ENCODE measurements at regions not wholly inside any gene's neighbourhood (a gene's known extent, or its start where the extent isn't known, plus 50 kb on each side); places are given as distances from the start of the nearest gene placed in this dataset.

DNA sequence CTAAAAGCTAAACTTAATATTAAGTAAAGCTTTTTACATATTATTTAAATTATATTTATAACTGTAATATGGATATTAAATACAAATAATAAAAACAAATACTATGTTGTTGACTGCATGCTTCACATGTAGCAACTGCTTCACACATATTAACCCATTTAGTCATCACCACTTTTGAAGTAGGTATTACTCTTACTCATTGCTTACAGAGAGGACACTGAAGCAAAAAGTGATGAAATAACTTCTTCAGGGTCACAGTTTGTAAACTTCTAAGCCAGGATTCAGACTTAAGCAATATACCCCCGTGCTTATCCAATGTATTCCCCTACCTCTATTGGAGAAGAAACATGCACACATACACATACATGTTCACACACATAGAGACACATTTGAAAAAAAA is 166.6 kb downstream of the DKK2 start:
- no peaks in the 10 kb centered on the region for H3K36me3 Mint-ChIP-seq (ENCODE audit: low read depth)
- H3K4me3 Mint-ChIP-seq: no peak overlapping the region
- no peaks in the 10 kb centered on the region for H3K4me1 Mint-ChIP-seq
- peaks cover 10% of the 10 kb centered on the region for H3K9me3 Mint-ChIP-seq
- no peak for DNase-seq
- H3K27me3 Mint-ChIP-seq: no peaks in the 10 kb centered on the region
- ATAC-seq: no peak
- H3K27ac Mint-ChIP-seq: no peak overlapping the region

DNA sequence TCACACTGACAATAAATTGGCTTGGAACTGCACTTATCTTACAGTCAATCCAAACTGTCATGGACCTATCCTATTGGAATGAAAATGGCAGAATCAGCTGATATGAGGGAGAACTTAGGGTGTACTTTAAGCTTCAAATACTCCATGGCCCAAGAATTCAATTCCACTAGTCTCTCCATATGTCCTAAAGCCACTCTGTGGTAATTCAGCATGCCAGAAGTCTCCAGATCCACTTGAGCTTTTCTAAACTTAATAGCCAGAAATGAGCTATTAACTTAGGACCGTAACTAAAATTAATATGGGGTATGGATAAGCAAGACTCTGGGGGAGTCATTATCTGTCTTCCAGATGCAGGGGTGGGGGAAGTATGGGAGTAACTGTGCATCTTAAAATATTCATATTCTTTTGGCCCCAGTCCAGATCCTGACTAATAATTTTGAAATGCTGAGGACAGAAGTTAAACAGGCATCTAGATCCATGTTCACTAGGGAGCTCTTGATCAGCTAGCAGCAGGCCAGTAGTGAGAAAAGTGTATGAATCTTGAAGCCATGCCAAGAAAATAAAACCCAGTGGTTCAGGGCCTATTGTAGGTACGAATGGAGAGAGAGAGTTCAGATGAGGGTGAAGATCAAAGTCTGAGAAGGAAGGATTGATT is 167.6 kb downstream of the DKK2 start:
- no peak overlapping the region for H3K27ac Mint-ChIP-seq
- no peak for DNase-seq
- no peaks in the 10 kb centered on the region for H3K36me3 Mint-ChIP-seq (ENCODE audit: low read depth)
- no peak for ATAC-seq
- no peak overlapping the region for H3K4me3 Mint-ChIP-seq
- peaks cover 10% of the 10 kb centered on the region for H3K9me3 Mint-ChIP-seq
- H3K27me3 Mint-ChIP-seq: no peaks in the 10 kb centered on the region
- H3K4me1 Mint-ChIP-seq: no peaks in the 10 kb centered on the region

- no peak for DNase-seq
- no peaks in the 10 kb centered on the region for H3K36me3 Mint-ChIP-seq (ENCODE audit: low read depth)
- H3K4me1 Mint-ChIP-seq: no peaks in the 10 kb centered on the region
- peaks cover 10% of the 10 kb centered on the region for H3K9me3 Mint-ChIP-seq
- H3K4me3 Mint-ChIP-seq: no peak overlapping the region
- H3K27ac Mint-ChIP-seq: no peak overlapping the region
- no peak for ATAC-seq
- no peaks in the 10 kb centered on the region for H3K27me3 Mint-ChIP-seq
These were observed 171.9 kb downstream of the DKK2 start for GRCh38 chr4:106864231-106864630.

DNA sequence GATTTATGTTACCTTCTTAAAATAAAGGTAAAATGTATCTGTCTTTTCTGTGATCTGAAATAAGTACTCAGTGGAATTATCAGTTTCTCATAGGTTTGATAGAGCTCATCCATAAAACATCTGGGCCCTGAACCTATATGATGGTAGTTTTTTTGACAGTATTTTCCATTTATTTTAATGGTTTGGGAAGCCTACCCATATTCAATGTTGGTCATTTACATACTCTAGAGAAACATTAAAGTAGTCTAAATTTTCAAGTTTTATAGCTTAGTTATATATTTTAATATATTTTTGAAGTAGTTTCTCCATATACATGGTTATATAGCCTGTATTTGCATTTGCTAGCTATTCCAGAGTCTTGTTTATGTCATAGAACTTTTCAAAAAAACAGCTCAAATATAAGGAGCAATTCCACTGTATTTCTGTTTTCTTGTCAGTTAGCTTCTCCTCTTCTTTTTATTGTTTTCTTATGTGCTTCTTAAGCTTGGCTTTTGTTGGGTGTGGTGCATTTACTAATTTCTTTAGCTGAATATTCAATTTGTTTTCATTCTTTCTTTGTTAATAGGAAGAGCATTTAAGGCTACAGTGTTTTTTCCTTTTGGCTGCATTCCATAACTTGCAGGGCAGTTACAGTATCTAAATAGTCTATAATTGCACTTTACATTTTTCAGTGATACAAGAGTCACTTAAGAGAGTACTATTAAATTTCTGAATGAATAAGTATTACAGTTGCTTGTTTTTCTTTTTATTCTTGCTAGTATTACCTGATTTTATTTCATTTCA is 181.4 kb downstream of the DKK2 start:
- Mint-ChIP-seq H3K4me1 (no peaks in the 10 kb centered on the region), H3K36me3 (ENCODE audit: low read depth) (no peaks in the 10 kb centered on the region), H3K27me3 (no peaks in the 10 kb centered on the region), H3K4me3 (no peak overlapping the region), H3K9me3 (peaks cover 14% of the 10 kb centered on the region), H3K27ac (no peak overlapping the region)
- no peak for DNase-seq
- no peak for ATAC-seq

DNA sequence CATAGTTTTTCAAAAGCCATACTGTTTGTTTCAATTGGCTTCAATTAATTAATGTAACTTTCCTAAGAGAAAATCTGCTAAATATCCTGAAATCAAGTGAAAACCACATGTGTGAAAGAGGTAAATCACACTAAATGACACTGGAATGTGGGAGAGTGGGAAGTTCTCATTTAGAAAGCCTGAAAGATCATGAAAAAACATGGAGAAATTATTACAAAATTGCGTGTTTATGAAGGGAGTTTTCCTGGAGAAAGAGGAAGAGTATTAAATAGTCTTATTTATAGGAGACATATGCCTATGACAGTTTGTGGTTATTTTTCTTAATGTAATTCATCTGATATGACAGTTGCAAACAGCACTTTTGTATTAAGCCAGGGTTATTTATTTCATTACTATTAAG is 183.7 kb downstream of the DKK2 start:
- no peaks in the 10 kb centered on the region for H3K36me3 Mint-ChIP-seq (ENCODE audit: low read depth)

GRCh38 chr4:106851726-106852125 is 184.4 kb downstream of the DKK2 start:
- ATAC-seq: no peak
- Mint-ChIP-seq H3K9me3 (peaks cover 22% of the 10 kb centered on the region), H3K27me3 (no peaks in the 10 kb centered on the region)

More for the DNA sequence above, 183.7 kb downstream of the DKK2 start:
- H3K27me3 Mint-ChIP-seq: no peaks in the 10 kb centered on the region
- H3K4me1 Mint-ChIP-seq: no peaks in the 10 kb centered on the region
- no peak overlapping the region for H3K4me3 Mint-ChIP-seq
- H3K9me3 Mint-ChIP-seq: peaks cover 22% of the 10 kb centered on the region
- H3K27ac Mint-ChIP-seq: no peak overlapping the region
- ATAC-seq (no peak), DNase-seq (no peak)

DNA sequence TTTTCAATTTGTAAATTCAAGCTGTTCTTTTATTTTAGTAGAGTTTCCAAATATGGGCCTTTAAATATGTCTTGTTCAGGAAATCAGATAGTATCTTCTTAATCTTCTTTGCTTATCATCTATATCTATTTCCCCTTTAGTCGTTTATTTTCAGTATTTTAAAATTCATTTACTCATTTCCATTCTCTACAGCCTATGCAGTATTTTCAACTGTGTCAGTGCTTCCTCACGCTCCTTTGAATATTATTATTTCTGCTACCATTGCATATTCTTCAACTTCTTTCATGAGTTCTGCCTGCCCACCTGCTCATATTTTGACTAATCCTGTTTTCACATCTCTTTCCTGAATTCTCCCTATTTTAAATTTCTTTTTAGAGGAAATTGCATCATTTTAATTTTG is 185.4 kb downstream of the DKK2 start:
- ATAC-seq: no peak

More at GRCh38 chr4:106851726-106852125, 184.4 kb downstream of the DKK2 start:
- no peaks in the 10 kb centered on the region for H3K4me1 Mint-ChIP-seq
- no peak overlapping the region for H3K4me3 Mint-ChIP-seq
- no peaks in the 10 kb centered on the region for H3K36me3 Mint-ChIP-seq (ENCODE audit: low read depth)
- H3K27ac Mint-ChIP-seq: no peak overlapping the region
- DNase-seq: no peak

GRCh38 chr4:106835919-106836318 is 200.2 kb downstream of the DKK2 start:
- Mint-ChIP-seq H3K4me3 (no peak overlapping the region), H3K27ac (no peak overlapping the region), H3K27me3 (no peaks in the 10 kb centered on the region), H3K9me3 (peaks cover 3% of the 10 kb centered on the region), H3K36me3 (ENCODE audit: low read depth) (no peaks in the 10 kb centered on the region), H3K4me1 (no peaks in the 10 kb centered on the region)
- ATAC-seq (no peak), DNase-seq (no peak)

More for the DNA sequence above, 185.4 kb downstream of the DKK2 start:
- no peaks in the 10 kb centered on the region for H3K4me1 Mint-ChIP-seq
- no peak for DNase-seq
- H3K36me3 Mint-ChIP-seq (ENCODE audit: low read depth): no peaks in the 10 kb centered on the region
- peaks cover 22% of the 10 kb centered on the region for H3K9me3 Mint-ChIP-seq
- H3K4me3 Mint-ChIP-seq: no peak overlapping the region
- no peaks in the 10 kb centered on the region for H3K27me3 Mint-ChIP-seq
- H3K27ac Mint-ChIP-seq: no peak overlapping the region

- H3K27ac Mint-ChIP-seq: no peak overlapping the region
- no peaks in the 10 kb centered on the region for H3K27me3 Mint-ChIP-seq
- no peaks in the 10 kb centered on the region for H3K4me1 Mint-ChIP-seq
- no peak for DNase-seq
- H3K4me3 Mint-ChIP-seq: no peak overlapping the region
- peaks cover 3% of the 10 kb centered on the region for H3K9me3 Mint-ChIP-seq
- H3K36me3 Mint-ChIP-seq (ENCODE audit: low read depth): no peaks in the 10 kb centered on the region
- no peak for ATAC-seq
These were observed 205.2 kb downstream of the DKK2 start for GRCh38 chr4:106830879-106831278.

DNA sequence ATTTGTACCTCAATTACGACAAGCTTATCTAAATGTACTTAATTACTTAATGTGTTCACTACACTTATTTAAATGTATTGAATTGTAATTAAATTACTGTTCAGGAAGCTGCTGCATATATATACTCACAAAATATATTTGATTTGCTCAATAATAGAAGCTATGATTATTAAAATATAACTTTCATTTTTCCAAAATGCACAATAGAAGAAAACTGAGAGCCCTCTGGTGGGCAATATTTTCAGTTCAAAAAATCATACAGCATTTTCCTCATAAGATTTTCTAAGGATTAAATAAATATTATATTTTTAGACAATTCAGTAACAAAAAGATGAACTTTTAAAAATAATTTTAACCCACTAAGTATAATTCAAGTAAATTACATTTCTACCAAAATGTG is 217.3 kb downstream of the DKK2 start:
- Mint-ChIP-seq H3K27ac (no peak overlapping the region), H3K27me3 (peaks cover 2% of the 10 kb centered on the region), H3K4me1 (no peaks in the 10 kb centered on the region), H3K36me3 (ENCODE audit: low read depth) (no peaks in the 10 kb centered on the region), H3K4me3 (no peak overlapping the region), H3K9me3 (no peaks in the 10 kb centered on the region)
- DNase-seq (no peak), ATAC-seq (no peak)

- DNase-seq (no peak), ATAC-seq (no peak)
- no peak overlapping the region for H3K4me3 Mint-ChIP-seq
- H3K36me3 Mint-ChIP-seq (ENCODE audit: low read depth): no peaks in the 10 kb centered on the region
- no peaks in the 10 kb centered on the region for H3K4me1 Mint-ChIP-seq
- peaks cover 2% of the 10 kb centered on the region for H3K27me3 Mint-ChIP-seq
- no peak overlapping the region for H3K27ac Mint-ChIP-seq
- H3K9me3 Mint-ChIP-seq: no peaks in the 10 kb centered on the region
These were observed 219.6 kb downstream of the DKK2 start for GRCh38 chr4:106816496-106816895.

DNA sequence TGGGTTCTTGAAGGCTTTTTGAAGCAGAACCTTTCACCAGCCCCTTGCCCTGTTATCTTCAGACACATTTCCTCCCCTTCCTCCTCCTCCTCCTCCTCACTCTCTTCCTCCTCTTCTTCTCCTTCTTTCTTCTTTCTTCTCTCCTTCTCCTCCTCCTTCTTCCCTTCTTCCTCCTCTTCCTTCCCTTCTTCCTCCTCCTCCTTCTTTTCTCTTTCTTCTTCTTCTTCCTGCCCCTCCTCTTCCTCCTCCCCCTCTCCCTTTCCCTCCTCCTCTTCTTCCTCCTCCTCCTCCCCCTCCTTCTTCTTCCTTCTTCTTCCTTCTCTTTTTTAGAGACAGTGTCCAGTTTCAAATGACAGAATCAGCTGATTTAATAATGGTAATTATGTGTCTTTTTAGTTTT is 226.0 kb downstream of the DKK2 start:
- ATAC-seq: no peak
- H3K4me3 Mint-ChIP-seq: no peak overlapping the region
- H3K9me3 Mint-ChIP-seq: no peaks in the 10 kb centered on the region
- H3K27me3 Mint-ChIP-seq: no peaks in the 10 kb centered on the region
- H3K36me3 Mint-ChIP-seq (ENCODE audit: low read depth): no peaks in the 10 kb centered on the region
- no peak overlapping the region for H3K27ac Mint-ChIP-seq
- no peaks in the 10 kb centered on the region for H3K4me1 Mint-ChIP-seq
- DNase-seq: no peak

DNA sequence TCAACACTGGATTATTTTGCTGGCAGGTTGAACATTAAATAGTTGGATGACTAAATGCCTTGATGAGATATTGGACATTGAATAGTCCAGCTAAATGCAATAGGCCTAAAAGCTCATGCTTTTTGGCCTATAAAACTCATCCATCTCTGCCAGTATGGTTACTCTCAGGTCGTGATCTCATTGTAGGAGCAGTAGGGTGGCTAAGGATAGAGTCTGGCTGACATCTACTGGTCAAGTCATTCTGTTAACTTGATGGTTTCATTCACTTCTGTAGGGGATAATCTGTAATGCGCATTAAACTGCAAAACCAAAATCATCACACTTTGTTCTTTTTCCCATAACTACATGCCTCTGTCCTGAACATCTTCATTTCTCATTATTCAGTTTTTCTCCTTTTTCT is 227.0 kb downstream of the DKK2 start:
- Mint-ChIP-seq H3K4me3 (no peak overlapping the region), H3K27me3 (no peaks in the 10 kb centered on the region), H3K36me3 (ENCODE audit: low read depth) (no peaks in the 10 kb centered on the region), H3K4me1 (no peaks in the 10 kb centered on the region), H3K27ac (no peak overlapping the region), H3K9me3 (no peaks in the 10 kb centered on the region)
- ATAC-seq (no peak), DNase-seq (no peak)

DNA sequence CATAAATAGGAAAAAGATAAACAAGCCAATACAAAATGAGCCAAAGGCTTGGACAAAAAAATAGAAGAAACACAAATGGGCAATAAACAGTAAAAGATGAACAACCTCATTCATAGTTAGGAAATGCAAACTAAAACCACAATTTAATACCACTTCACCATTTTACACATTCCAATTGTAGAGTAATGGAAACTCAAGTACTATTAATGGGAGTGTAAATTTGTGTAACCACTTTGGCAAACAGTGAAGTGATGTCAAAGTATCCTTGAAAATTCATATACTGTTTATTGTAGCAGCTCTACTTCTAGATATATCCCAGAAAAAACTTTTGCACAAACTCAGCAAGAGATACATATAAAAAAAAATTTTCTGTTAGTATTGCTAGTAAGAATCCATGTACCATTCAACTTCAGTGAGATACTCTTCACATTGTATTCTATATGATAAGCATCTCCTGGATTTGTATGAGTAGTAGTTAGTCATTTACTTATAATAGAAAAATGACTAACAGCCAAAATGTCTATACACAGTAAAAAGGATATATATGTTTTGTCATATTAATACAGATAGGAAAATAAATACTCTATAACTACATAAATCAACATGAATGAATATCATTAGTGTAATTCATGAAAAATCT is 229.8 kb downstream of the DKK2 start:
- no peaks in the 10 kb centered on the region for H3K36me3 Mint-ChIP-seq (ENCODE audit: low read depth)
- no peaks in the 10 kb centered on the region for H3K9me3 Mint-ChIP-seq
- no peaks in the 10 kb centered on the region for H3K4me1 Mint-ChIP-seq
- ATAC-seq: no peak
- no peak overlapping the region for H3K27ac Mint-ChIP-seq
- no peak overlapping the region for H3K4me3 Mint-ChIP-seq
- DNase-seq: no peak
- no peaks in the 10 kb centered on the region for H3K27me3 Mint-ChIP-seq

- no peak overlapping the region for H3K4me3 Mint-ChIP-seq
- no peaks in the 10 kb centered on the region for H3K27me3 Mint-ChIP-seq
- no peak overlapping the region for H3K27ac Mint-ChIP-seq
- no peaks in the 10 kb centered on the region for H3K4me1 Mint-ChIP-seq
- DNase-seq (no peak), ATAC-seq (no peak)
- H3K36me3 Mint-ChIP-seq (ENCODE audit: low read depth): no peaks in the 10 kb centered on the region
- H3K9me3 Mint-ChIP-seq: no peaks in the 10 kb centered on the region
These were observed 233.0 kb downstream of the DKK2 start for GRCh38 chr4:106803083-106803482.

Data from activated naive CD8-positive, alpha-beta T cell treated with anti-CD3 and anti-CD28 coated beads, Interleukin-2, amount 50 U/mL, for 24 hours (primary cell).